NCI-H128 (cell line): ENCODE measurements at regions not wholly inside any gene's neighbourhood (a gene's known extent, or its start where the extent isn't known, plus 50 kb on each side); places are given as distances from the start of the nearest gene placed in this dataset.

Experiments used
- DNase-seq: peaks from one replicate; lab custom pipeline; 2025; ENCODE audit not compliant: unreplicated experiment; lab: John Stamatoyannopoulos, UW

DNA sequence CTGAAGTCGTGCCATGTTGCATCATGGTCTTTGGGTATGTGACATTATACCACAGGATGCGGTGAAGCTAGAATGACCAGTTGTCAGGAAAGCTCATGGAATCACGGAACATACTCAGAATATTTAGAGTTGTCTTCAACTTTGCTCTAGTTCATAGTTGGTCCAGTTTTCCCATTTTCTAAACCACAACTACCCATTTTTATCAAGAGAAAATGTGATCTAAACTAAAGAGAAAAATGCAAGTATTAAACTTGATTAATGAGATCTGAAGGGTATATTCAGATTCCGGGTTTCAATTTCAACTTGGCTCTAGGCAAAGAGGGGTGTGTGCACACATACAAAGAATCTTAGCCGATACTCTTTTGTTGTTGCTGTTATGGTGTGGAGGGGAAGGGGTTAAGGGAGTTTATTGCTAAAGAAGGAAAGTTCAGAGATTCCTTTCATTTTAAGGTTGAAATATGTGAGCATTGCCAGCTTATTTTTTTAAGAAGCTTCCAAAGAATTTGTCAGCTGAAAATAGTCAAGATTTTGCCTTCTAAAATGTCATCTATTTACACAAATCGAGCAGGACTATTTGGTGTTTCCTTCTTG is 516.6 kb upstream of the ZEB2 start:
- DNase-seq = no peak

DNA sequence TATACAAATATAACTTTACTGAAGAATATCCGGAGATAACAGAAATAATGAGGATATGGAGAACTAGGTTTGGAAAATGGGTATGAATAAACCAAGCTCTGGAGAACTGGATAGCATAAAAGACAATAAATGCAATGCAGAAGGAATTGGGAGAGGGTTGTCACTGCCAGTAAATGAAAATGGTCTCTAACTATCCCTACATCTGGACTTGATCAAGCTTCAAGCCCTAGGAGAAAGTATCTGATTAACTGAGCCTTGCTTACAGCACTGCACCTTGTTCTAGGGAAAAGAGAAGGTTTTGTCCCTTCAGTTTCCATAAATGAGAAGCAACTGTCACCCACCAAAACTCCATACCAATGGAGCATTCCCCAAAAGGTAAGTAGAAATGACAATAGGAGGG is 514.6 kb upstream of the ZEB2 start:
- DNase-seq = no peak

DNA sequence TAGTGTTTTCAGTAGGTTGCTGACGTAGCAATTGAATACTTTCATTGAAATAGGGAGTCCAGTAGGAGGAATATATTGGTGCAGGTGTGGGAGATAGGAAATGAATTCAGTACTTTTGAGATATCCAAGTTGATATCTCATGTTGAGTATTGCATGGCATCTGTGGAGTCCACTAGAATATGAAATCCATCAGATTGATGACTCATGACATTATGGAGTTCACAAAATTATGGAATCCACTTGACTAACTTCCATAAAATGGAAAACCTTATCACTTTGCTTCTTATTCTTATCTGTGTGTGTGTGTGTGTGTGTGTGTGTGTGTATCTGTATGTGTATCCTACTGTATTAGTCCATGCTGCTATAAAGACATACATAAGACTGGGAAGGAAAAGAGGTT is 513.5 kb upstream of the ZEB2 start:
- DNase-seq = no peak

GRCh38 chr2:145032791-145033190 is 512.9 kb upstream of the ZEB2 start:
- no peak for DNase-seq

- DNase-seq = no peak
Observed at GRCh38 chr2:145029873-145030272, 510.0 kb upstream of the ZEB2 start.

DNA sequence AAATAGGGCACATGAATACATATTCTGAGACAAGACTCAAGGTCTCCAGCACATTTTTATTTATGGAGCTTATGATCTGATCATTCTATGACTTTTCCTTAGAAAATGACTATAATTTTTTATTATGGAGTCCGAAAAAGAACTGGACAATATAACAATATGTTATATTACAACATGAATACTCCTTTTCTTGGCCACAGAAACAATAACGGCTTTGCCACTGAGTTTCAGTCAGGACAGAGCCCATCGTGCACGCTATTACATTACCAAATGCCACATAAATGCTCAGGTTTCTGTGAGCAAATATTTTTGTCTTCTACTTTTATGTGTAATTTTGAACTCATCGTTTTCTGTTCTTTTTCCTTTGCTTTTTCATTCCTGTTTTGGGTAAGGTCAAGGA is 509.2 kb upstream of the ZEB2 start:
- DNase-seq = no peak

DNA sequence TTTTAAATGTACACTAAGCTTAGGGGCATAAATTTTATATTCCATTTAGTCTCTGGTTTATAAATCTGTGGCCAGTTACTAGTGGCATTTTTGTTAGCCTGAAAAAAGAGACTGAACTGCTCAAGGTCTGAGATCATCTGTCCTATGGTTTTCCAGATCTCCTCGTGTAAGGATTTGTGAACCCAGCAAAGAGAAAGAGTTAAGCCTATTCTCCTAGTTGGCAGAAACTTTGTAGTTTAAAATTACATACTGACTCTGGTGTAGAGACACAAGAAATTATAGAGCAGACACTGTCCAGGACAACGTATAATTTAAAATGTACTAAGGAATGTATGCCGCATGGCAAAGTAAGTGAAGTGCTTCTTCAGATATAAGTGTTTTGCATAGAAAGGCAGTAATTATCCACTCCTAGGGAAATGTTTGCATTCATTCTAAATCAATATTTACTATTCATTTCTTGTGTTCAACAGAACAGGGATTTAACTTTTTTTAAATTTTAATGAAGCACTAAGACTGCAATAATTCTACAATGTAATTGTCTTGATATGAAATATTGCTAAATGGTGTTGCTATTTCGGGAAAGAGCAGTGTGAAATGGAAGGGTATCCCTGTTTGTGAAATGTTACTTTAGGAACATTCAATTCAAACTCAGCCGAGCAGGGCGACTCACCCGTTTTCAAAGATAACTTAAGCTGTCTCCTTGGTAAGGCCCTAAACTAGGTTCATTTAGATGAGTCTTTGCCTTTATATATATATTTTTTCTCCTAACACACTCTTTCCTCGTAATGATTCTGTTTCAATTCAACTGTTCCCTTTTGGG is 508.4 kb upstream of the ZEB2 start:
- DNase-seq = no peak

DNA sequence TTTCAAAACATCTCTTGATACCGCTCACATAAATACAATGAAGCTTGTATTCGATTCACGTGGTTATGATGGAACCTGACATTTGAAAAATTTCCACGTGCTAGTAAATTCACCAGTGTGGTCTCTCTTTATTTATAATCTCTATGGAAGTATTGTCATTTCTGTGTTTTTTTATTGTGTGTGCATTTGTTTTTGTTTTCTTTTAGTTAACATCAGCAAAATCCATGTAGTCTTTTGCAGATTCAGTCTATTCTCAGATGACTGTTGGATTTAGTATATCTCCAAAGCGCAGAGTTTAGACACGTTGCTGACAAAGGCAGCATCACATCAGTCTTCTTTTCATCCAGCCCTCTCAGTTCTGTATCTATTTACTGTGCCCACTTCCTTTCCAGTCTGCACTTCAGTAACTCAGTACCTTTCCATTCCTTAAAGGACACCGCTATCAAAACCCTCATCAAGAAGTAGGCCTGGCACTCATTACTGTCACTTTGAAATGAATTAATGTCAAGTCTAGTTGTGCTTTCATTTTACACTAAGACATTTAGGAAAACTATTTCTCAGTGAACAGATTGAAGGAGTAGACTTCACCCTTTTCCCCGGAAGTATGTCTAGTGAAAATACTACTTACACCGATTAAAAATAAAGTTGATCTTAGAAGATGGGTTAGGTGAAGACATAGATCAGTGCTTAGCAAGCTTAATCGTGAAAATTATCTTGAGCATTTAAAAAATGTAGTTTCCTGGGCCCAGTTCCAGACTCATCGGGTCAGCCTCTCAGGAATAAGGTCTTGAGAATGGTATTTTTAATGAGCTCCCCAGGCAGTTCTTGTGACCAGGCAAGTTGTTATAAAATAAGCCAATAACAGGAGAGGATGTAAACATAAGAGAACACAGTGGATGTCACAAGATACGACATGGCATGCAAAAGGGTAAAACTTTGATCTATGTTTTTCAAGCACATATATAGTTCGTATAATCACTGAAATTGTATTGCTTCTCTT is 506.8 kb upstream of the ZEB2 start:
- no peak for DNase-seq

DNA sequence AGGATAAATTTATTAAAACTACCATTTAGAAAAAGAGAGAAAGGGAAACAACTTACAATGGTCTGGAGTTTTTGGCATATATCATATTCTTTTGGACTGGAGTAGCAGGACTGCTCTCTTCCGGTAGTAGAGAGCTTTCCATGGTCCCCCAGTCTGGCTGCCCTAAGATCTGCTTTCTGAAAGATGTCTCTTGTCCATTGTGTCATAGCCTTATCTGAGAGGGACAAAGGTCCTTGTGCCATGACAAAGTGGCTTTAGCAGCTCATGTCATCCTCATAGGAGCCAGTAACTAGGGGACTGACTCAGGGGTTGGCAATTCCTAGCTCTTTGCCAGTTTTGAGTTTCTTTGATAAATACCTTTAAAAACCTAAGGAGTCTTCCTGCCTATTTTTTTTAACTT is 505.5 kb upstream of the ZEB2 start:
- no peak for DNase-seq

GRCh38 chr2:145023334-145023934 is 503.5 kb upstream of the ZEB2 start:
- DNase-seq = no peak

- DNase-seq = no peak
Observed at GRCh38 chr2:145022666-145023333, 502.9 kb upstream of the ZEB2 start.

GRCh38 chr2:145021962-145022665 is 502.2 kb upstream of the ZEB2 start:
- no peak for DNase-seq

DNA sequence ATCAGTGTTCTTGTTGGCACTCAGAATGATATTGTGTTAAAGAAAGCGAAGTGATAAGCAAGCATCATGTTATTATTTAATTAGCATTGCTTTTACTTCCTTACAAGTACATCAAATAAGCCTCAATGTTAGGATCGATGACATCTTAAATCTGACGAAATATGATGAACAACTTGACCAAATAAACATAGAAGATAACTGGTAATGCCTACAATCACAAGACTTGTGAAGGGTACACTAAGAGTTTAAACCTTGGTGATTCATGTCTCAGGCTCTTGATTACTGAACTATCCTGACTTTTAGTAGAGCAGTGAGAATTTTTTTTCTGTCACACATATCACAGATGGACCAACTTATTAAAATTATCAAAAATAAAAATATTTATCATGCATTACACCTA is 500.8 kb upstream of the ZEB2 start:
- no peak for DNase-seq

- no peak for DNase-seq
Observed at GRCh38 chr2:145020139-145020538, 500.2 kb upstream of the ZEB2 start.

GRCh38 chr2:145018502-145018901 is 498.6 kb upstream of the ZEB2 start:
- no peak for DNase-seq

GRCh38 chr2:145017149-145017548 is 497.2 kb upstream of the ZEB2 start:
- no peak for DNase-seq

DNA sequence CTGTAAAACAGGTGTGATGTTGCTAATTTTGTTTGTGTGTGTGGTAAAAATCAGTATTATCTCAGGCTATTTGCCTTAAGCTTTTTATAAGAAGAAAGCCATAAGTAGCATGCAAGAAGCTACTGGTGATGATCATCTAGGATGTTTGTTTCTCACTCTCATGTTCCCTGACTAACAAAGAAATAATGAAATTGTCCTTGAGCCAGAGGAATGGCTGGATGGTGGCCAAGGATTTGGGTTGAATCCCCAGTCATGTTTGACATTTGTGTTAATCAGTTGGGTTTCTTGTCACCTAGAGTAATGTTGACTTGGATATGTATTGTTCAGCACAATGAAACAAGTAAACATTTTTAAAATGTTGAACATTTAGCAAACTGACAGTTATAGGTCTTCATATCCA is 496.8 kb upstream of the ZEB2 start:
- no peak for DNase-seq

GRCh38 chr2:145015561-145015960 is 495.6 kb upstream of the ZEB2 start:
- no peak for DNase-seq

DNA sequence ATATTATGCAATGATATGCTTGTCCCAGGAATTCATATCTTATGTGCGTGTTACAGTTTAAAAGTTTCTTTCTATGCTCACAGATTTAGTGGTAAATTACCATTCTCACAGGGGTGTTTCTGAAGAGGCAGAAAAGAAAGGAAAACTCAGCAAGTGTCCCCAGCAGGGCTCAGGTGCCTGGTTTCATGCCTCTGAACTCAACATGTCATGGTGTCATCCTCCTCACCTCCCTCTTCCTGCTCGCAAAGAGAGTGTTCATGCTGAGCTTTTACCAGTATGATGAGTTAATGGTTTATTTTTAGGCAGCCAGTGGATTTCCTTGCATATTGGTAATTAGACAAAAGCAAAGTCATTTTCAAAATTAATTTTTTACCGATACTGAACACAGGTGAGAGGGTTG is 492.9 kb upstream of the ZEB2 start:
- DNase-seq = no peak

GRCh38 chr2:145012214-145012670 is 492.3 kb upstream of the ZEB2 start:
- no peak for DNase-seq
